Left lung (tissue), 4 donors: ENCODE measurements at regions not wholly inside any gene's neighbourhood (a gene's known extent, or its start where the extent isn't known, plus 50 kb on each side); places are given as distances from the start of the nearest gene placed in this dataset.

Experiments used
- ATAC-seq: fragments of 200-7000 bp; cut with Tn5 transposase; one replicate; pipeline ENCODE4 v1.9.1; 2020; ENCODE audit warnings: moderate library complexity
- DNase-seq, 4 donors: peaks; one replicate each; pipeline ENCODE4 v3.0.0-alpha.2; 2013 to 2020
- H3K27ac ChIP-seq, 2 donors: fragments of 200-600 bp; sonication (generic) in 1 of 2; one replicate each; pipeline versions ENCODE4 v1.5.0 to v1.8.0; 2020 to 2021
- H3K27me3 ChIP-seq, 2 donors: fragments of 200-600 bp; sonication (generic) in 1 of 2; one replicate each; pipeline versions ENCODE4 v1.5.0 to v1.8.0; 2020 to 2021
- H3K36me3 ChIP-seq, 2 donors: fragments of 200-600 bp; sonication (generic) in 1 of 2; one replicate each; pipeline versions ENCODE4 v1.5.0 to v1.8.0; 2020 to 2021
- H3K4me1 ChIP-seq, 2 donors: fragments of 200-600 bp; one replicate each; pipeline ENCODE4 v1.8.0; 2021
- H3K4me3 ChIP-seq, 2 donors: fragments of 200-600 bp; sonication (generic) in 1 of 2; one replicate each; pipeline versions ENCODE4 v1.5.0 to v1.8.0; 2020 to 2021; ENCODE audit warnings: mild to moderate bottlenecking in 1 of 2
- H3K9me3 ChIP-seq, 2 donors: fragments of 200-600 bp; sonication (generic) in 1 of 2; one replicate each; pipeline versions ENCODE4 v1.5.0 to v1.8.0; 2020 to 2021
- intact Hi-C, 2 donors: fragments of 100-400 bp; cut with DNase I; formaldehyde crosslinking; loops; one replicate each; pipeline versions ENCODE4 v1.11.2 to v1.14.2; 2022
- TF ChIP-seq, protein P1 (sequence below), 2 donors: fragments of 200-600 bp; sonication (generic) in 1 of 2; IDR thresholded peaks; one replicate each; pipeline versions ENCODE4 v1.5.0 to v1.8.0; 2021; ENCODE audit warnings: antibody characterized with exemption in 2 of 2
- donor health status: DM: no; HTN: yes; CAD: no.
- donor health status: DM: no; HTN: no; CAD: no.

DNA sequence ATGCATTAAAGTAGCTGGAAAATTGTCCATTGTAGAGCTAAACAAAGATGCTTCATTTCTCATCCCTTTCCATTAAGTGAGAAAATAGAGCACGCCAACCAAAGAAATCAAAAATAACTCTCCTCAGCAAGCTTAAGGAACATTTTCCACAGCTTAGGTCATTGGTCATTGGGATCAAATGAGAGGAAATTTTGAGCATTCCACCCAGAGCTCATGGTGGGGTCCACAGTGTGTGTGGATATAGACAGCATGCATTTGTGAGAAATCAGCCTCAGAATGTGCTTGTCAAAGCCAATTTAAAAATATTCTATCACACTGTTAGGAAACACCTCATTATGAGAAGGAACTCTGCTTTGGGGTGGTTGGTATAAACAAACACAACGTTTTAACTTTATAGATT is 97.2 kb downstream of the HDGFL1 start:
- no peak overlapping the region for H3K4me3 ChIP-seq
- H3K4me1 ChIP-seq = no peaks in the 10 kb centered on the region
- no peaks in the 10 kb centered on the region for H3K36me3 ChIP-seq
- no peaks in the 10 kb centered on the region for H3K27me3 ChIP-seq
- DNase-seq (no peak), ATAC-seq (no peak)
- H3K9me3 ChIP-seq = no peaks in the 10 kb centered on the region
- no peak overlapping the region for H3K27ac ChIP-seq
- intact Hi-C loops = no loop called here
- TF ChIP-seq, protein P1, sequence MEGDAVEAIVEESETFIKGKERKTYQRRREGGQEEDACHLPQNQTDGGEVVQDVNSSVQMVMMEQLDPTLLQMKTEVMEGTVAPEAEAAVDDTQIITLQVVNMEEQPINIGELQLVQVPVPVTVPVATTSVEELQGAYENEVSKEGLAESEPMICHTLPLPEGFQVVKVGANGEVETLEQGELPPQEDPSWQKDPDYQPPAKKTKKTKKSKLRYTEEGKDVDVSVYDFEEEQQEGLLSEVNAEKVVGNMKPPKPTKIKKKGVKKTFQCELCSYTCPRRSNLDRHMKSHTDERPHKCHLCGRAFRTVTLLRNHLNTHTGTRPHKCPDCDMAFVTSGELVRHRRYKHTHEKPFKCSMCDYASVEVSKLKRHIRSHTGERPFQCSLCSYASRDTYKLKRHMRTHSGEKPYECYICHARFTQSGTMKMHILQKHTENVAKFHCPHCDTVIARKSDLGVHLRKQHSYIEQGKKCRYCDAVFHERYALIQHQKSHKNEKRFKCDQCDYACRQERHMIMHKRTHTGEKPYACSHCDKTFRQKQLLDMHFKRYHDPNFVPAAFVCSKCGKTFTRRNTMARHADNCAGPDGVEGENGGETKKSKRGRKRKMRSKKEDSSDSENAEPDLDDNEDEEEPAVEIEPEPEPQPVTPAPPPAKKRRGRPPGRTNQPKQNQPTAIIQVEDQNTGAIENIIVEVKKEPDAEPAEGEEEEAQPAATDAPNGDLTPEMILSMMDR (IDR thresholded peaks at IDR 0.05) = no peak

DNA sequence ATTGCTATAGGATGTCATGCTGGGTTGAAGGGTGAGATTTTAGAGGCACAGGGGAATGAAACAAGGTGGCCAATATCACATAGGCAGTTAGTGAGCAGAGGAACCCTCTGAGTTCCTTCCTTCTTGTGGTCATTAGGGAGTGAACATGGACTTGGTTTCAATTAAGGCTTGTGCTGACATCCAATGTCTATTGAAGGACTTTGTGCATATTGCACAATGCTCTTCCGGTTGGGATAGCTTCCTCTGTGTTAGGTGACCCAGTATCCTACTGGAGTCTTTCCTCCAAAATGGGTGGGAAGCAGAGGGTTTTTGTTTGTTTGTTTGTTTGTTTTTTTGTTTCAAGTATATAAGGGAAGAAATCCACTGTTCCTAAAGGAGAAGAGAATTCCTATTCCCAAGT is 98.5 kb downstream of the HDGFL1 start:
- H3K36me3 ChIP-seq = no peaks in the 10 kb centered on the region
- TF ChIP-seq, protein P1 (IDR thresholded peaks at IDR 0.05) = no peak
- no peak overlapping the region for H3K27ac ChIP-seq
- ATAC-seq = no peak
- no peaks in the 10 kb centered on the region for H3K27me3 ChIP-seq
- no peaks in the 10 kb centered on the region for H3K4me1 ChIP-seq
- intact Hi-C loops = no loop called here
- H3K9me3 ChIP-seq = no peaks in the 10 kb centered on the region
- no peak overlapping the region for H3K4me3 ChIP-seq
- no peak for DNase-seq

DNA sequence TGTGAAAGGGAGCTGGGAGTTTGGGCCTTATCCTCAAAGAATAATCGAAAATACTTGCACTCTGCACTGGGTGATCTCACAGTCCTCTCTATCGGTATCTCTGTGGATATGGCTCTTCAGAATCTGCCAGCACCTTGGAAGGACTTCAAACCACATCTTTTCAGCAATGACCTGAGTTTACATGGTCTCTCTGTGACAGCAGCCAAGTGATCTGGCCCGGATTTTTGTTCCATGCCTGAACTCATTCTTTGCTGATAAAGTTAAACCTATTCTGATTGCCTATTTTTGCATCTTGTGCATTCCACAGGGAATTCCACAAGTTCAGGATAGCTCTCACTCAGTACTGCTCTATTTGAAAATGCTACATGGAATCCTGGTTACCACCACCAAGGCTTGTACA is 98.9 kb downstream of the HDGFL1 start:
- no peaks in the 10 kb centered on the region for H3K27me3 ChIP-seq
- TF ChIP-seq, protein P1 (IDR thresholded peaks at IDR 0.05) = no peak
- DNase-seq (no peak), ATAC-seq (no peak)
- H3K4me3 ChIP-seq = no peak overlapping the region
- no peaks in the 10 kb centered on the region for H3K9me3 ChIP-seq
- H3K4me1 ChIP-seq = no peaks in the 10 kb centered on the region
- no peak overlapping the region for H3K27ac ChIP-seq
- intact Hi-C loops = no loop called here
- no peaks in the 10 kb centered on the region for H3K36me3 ChIP-seq

DNA sequence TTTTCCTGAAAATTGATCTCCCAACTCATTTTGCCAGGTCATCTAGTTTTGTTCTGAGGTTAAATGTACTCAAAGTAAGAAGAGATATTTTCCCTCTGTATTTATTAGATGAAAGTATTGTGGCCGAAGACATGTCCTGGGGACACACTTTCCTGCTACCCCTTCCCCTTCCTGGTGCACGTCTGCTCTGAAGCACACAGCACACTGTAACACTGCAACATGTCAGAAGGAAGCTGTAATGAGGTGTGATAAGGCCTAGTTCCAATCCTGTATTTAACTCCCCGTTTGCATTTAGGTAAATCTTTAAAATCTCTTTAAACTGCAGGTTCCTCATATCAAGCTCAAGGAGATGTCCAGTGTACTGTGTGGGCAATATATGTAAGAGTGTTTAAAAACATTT is 99.4 kb downstream of the HDGFL1 start:
- Histone ChIP-seq H3K36me3 (no peaks in the 10 kb centered on the region), H3K27me3 (no peaks in the 10 kb centered on the region), H3K4me1 (no peaks in the 10 kb centered on the region), H3K4me3 (no peak overlapping the region), H3K27ac (no peak overlapping the region), H3K9me3 (no peaks in the 10 kb centered on the region)
- DNase-seq (no peak), ATAC-seq (no peak)
- TF ChIP-seq, protein P1 (IDR thresholded peaks at IDR 0.05) = no peak
- intact Hi-C loops = no loop called here

DNA sequence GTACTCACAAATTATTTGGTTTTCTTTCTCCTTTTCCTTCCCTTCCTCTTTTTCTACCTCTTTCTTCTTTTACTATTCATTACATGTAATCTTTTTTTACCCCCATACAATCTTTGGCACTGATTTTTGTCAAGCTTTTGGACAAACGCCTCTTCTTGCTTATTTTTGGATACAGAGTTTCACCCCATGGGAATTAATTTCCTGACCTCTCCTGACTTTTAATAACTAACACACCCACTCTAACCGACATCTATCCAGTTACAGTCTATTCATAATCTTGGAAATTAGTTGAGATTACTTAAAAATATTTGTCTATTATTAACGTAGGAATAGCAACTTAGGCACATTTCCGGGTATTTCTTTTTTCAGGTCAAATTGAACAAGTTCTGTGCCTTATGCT is 101.2 kb downstream of the HDGFL1 start:
- Histone ChIP-seq H3K36me3 (no peaks in the 10 kb centered on the region), H3K27ac (no peak overlapping the region), H3K27me3 (no peaks in the 10 kb centered on the region), H3K4me3 (no peak overlapping the region), H3K4me1 (no peaks in the 10 kb centered on the region), H3K9me3 (no peaks in the 10 kb centered on the region)
- no peak for ATAC-seq
- no peak for DNase-seq
- intact Hi-C loops = no loop called here
- TF ChIP-seq, protein P1 (IDR thresholded peaks at IDR 0.05) = no peak
